BJ (cell line): ENCODE measurements at regions not wholly inside any gene's neighbourhood (a gene's known extent, or its start where the extent isn't known, plus 50 kb on each side); places are given as distances from the start of the nearest gene placed in this dataset.

Source experiments
- CTCF ChIA-PET: fragments of 350-600 bp; formaldehyde crosslinking; extraction: SDS; loops from one replicate; lab custom pipeline; 2021; ENCODE audit warnings: antibody characterized with exemption, inconsistent platforms; lab: Yijun Ruan, JAX
- POLR2A ChIA-PET: fragments of 300-600 bp; sonication (Branson Sonifier 250); formaldehyde crosslinking; extraction: SDS; loops from one replicate; lab custom pipeline; 2021; ENCODE audit warnings: antibody characterized with exemption; lab: Charles Lee
- DNase-seq: peaks from one replicate; pipeline ENCODE4 v3.0.0-alpha.2; 2011; ENCODE audit warnings: low read depth
- H3K27me3 ChIP-seq: 2 replicates; pipeline ENCODE4 v1.6.0; 2011; ENCODE audit warnings: low read length; ENCODE audit not compliant: control insufficient read depth, insufficient read depth
- H3K36me3 ChIP-seq: 2 replicates; pipeline ENCODE4 v1.5.1; 2011; ENCODE audit warnings: low read length; ENCODE audit not compliant: control insufficient read depth, insufficient read depth
- H3K4me3 ChIP-seq: 2 replicates; pipeline ENCODE4 v1.5.1; 2011; ENCODE audit warnings: low read depth, mild to moderate bottlenecking, control low read depth, low read length
- TF ChIP-seq, protein P1 (sequence below): IDR thresholded peaks from 2 replicates; pipeline ENCODE4 v1.5.1; 2011; ENCODE audit warnings: low read depth, mild to moderate bottlenecking, control low read depth, inconsistent platforms, low read length, moderate library complexity; ENCODE audit not compliant: insufficient read depth

DNA sequence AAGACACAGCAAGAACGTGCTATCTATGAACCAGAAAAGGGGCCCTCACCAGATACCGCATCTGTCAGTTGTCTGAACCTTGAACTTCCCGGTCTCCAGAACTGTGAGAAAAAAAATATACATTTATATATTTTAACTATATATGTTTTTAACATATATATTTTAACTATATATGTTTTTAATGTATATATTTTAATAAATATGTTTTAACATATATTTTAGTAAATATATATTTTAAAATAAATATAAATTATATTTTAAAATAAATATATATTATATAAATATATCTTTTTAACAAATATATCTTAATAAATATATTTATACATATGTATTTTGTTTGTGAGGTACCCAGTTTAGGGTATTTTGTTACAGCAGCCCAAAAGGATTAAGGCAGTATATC lies 958.2 kb upstream of the AUTS2 start:
- TF ChIP-seq, protein P1, sequence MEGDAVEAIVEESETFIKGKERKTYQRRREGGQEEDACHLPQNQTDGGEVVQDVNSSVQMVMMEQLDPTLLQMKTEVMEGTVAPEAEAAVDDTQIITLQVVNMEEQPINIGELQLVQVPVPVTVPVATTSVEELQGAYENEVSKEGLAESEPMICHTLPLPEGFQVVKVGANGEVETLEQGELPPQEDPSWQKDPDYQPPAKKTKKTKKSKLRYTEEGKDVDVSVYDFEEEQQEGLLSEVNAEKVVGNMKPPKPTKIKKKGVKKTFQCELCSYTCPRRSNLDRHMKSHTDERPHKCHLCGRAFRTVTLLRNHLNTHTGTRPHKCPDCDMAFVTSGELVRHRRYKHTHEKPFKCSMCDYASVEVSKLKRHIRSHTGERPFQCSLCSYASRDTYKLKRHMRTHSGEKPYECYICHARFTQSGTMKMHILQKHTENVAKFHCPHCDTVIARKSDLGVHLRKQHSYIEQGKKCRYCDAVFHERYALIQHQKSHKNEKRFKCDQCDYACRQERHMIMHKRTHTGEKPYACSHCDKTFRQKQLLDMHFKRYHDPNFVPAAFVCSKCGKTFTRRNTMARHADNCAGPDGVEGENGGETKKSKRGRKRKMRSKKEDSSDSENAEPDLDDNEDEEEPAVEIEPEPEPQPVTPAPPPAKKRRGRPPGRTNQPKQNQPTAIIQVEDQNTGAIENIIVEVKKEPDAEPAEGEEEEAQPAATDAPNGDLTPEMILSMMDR: no peak
- ChIA-PET POLR2A (no interaction called here), CTCF (no interaction called here)
- H3K36me3 ChIP-seq: no peaks in the 10 kb centered on the region
- no peak for DNase-seq
- H3K27me3 ChIP-seq: no peaks in the 10 kb centered on the region
- no peak overlapping the region for H3K4me3 ChIP-seq

DNA sequence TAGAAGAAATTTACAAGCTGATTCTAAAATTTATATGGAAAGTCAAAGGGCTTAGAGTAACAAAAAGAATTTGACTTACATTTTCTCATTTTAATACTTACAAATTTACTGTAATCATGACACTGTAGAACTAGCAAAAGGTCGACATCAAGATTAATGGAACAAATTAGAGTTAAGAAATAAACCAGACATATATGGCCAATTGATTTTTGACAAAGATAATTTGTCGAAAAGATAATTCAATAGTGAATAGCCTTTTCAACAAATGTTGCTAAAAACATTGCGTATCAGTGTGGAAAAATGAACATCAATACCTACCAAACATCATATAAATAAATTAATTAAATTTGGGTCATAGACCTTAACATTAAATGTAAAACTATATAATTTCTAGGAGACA lies 955.5 kb upstream of the AUTS2 start:
- Histone ChIP-seq H3K27me3 (no peaks in the 10 kb centered on the region), H3K36me3 (no peaks in the 10 kb centered on the region), H3K4me3 (no peak overlapping the region)
- ChIA-PET CTCF (interaction anchor here (0.6 kb wide), 1 partner anchor 1277 kb away, joined by 3 read pairs; no protein-coding TSS in a partner anchor), POLR2A (no interaction called here)
- TF ChIP-seq, protein P1: no peak
- DNase-seq: no peak

DNA sequence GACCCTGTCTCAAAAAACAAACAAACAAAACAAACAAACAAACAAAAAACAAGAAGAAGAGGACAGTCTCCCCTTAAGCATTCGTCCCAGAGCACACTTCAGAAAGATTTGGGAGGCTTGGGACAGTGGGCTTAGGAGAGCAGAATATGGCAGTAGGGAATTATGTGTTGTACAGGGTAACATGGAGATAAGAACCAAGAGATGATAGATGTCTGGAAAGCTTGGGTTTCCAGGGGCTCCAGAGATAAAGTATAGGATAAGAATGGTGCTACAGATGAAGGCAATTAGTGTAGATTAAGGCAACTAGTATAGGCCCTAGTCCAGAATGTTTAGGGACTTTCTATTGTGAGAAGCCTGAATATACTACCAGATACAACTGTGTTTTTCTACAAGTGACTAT lies 934.9 kb upstream of the AUTS2 start:
- no peak for DNase-seq
- TF ChIP-seq, protein P1: no peak
- no peaks in the 10 kb centered on the region for H3K36me3 ChIP-seq
- H3K4me3 ChIP-seq: no peak overlapping the region
- ChIA-PET CTCF (no interaction called here), POLR2A (no interaction called here)
- no peaks in the 10 kb centered on the region for H3K27me3 ChIP-seq

DNA sequence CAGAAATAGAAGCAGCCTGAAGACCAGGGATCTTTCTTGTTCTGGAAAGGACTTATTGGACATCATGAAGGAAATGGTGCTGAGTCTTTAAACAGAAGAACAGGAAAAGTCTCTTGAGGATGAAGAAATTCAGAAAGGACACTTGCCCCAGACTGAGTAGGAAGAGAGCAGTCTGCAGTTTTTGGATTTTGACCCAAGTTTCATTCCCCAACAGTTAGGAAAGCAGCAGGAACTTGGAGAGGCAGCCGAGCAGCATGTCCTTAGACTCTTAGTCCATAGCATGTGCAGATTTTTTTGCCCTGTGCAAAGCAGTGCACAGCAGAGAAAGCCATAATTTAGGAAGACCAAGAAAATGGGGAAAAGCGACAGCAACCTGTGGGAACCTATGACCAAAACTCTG lies 927.2 kb upstream of the AUTS2 start:
- H3K4me3 ChIP-seq: no peak overlapping the region
- no peak for DNase-seq
- POLR2A ChIA-PET: no interaction called here
- H3K36me3 ChIP-seq: no peaks in the 10 kb centered on the region
- CTCF ChIA-PET: no interaction called here
- H3K27me3 ChIP-seq: no peaks in the 10 kb centered on the region
- TF ChIP-seq, protein P1: no peak

DNA sequence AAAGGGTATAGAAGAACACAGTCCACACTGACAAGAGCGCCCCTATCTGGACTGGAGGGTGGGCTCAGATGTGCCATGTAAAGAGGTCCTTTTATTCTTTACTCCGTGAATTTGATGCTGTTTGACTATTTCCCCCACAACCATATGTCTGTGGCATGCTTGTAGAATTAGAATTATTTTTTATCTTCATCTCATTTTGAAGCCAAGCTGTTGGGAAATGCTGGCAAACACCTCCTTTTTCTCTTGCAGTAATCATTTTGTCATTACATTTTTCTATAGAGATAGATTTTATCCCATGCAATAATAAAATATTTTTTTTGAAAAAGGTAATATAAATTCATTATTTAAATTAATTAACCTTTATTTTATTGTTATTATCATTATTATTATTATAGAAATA lies 926.6 kb upstream of the AUTS2 start:
- Histone ChIP-seq H3K4me3 (no peak overlapping the region), H3K27me3 (no peaks in the 10 kb centered on the region), H3K36me3 (no peaks in the 10 kb centered on the region)
- no peak for DNase-seq
- POLR2A ChIA-PET: no interaction called here
- TF ChIP-seq, protein P1: no peak
- CTCF ChIA-PET: no interaction called here
